WERI-Rb-1 (cell line): ENCODE measurements at regions not wholly inside any gene's neighbourhood (a gene's known extent, or its start where the extent isn't known, plus 50 kb on each side); places are given as distances from the start of the nearest gene placed in this dataset.

Experiments used
- DNase-seq: peaks from one replicate; pipeline ENCODE4 v3.0.0-alpha.2; 2020
- H3K27ac ChIP-seq: fragments of 250-450 bp; sonication (Bioruptor Pico); 2 replicates; pipeline ENCODE4 v1.5.1; 2020; ENCODE audit warnings: mild to moderate bottlenecking, moderate library complexity
- H3K27me3 ChIP-seq: fragments of 250-450 bp; sonication (Bioruptor Pico); 2 replicates; pipeline ENCODE4 v1.5.1; 2021; ENCODE audit warnings: mild to moderate bottlenecking, low read depth, moderate library complexity; ENCODE audit not compliant: insufficient read depth, severe bottlenecking
- H3K36me3 ChIP-seq: fragments of 250-450 bp; sonication (Bioruptor Pico); 2 replicates; pipeline ENCODE4 v1.5.1; 2020; ENCODE audit warnings: mild to moderate bottlenecking, moderate library complexity
- H3K4me3 ChIP-seq: 2 replicates; pipeline ENCODE4 v1.5.1; 2011; ENCODE audit warnings: low read depth, mild to moderate bottlenecking, control low read depth, low read length
- H3K9me3 ChIP-seq: fragments of 250-450 bp; sonication (Bioruptor Pico); 2 replicates; pipeline ENCODE4 v1.5.1; 2021; ENCODE audit warnings: mild to moderate bottlenecking, moderate library complexity; ENCODE audit not compliant: severe bottlenecking
- CTCF ChIP-seq: IDR thresholded peaks from 2 replicates; pipeline ENCODE4 v1.5.1; 2011; ENCODE audit warnings: low read depth, mild to moderate bottlenecking, control low read depth, inconsistent platforms, low read length

- DNase-seq, result no peak
- H3K27ac ChIP-seq, result no peak overlapping the region
- H3K27me3 ChIP-seq, result no peaks in the 10 kb centered on the region
- H3K36me3 ChIP-seq, result no peaks in the 10 kb centered on the region
- H3K4me3 ChIP-seq, result no peak overlapping the region
- no peaks in the 10 kb centered on the region for H3K9me3 ChIP-seq
- no peak for TF ChIP-seq CTCF
These were observed 123.3 kb upstream of the ERCC6L2 start for GRCh38 chr9:95752129-95752731.

GRCh38 chr9:95751520-95751790 is 124.0 kb upstream of the ERCC6L2 start:
- no peak for DNase-seq
- no peak for TF ChIP-seq CTCF
- Histone ChIP-seq H3K9me3 (no peaks in the 10 kb centered on the region), H3K27ac (no peak overlapping the region), H3K4me3 (no peak overlapping the region), H3K36me3 (no peaks in the 10 kb centered on the region), H3K27me3 (no peaks in the 10 kb centered on the region)

DNA sequence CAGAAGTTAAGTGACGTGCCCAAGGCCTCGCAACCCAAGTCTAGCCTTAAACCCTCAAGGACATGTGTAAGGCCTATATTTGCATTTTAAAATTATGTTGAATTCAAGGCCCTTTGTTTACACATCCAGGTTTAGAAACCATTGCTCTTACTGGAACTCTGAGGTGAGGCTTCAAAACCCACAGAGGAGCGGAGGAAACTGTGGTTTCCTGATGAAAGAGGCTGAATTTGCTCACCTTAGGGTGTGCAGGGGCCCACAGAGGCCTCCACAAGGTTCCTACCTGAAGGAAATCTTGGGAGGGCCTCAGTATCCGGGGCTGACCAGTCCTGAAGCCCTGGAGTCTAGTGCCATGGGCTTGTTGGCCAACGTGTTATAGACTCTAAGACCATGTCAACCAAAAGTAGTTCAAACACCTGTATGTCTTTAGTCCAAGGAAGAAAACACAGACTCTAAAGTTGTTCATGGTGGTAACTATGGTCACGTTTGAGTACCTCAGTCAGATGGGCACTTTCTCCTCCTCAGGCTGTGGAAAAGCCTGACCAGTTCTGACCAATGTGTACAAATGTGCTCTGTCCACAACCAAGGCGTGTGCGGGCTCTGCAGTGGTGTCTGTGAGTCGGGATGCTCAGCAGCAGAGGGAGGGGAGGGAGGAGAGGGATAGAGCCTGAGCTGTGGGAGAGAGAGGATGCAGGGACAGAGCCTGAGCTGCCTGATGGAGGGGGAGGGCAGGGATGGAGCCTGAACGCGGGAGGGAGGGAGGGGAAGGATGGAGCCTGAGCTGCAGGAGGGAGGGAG is 124.6 kb upstream of the ERCC6L2 start:
- Histone ChIP-seq H3K36me3 (no peaks in the 10 kb centered on the region), H3K27me3 (no peaks in the 10 kb centered on the region), H3K9me3 (no peaks in the 10 kb centered on the region), H3K4me3 (no peak overlapping the region), H3K27ac (no peak overlapping the region)
- no peak for DNase-seq
- TF ChIP-seq CTCF, result no peak

DNA sequence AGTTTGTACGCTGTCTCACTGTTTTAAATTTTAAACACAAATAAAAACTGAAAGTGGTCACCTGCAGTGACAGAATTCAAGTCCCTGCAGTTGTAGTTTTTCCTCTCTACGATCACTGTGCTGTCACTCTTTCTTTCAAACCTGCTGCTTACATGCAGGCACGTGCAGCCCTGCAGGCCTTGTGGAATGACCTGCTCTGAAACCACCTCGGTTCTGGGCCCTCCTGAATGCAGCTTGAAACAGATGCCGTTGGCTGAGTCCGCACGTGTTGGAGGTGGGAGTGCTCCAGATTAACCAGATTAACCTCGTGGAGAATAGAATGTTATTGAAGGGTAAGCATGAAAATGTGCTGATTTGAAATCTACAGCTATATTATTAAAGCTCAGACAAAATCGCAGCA is 126.0 kb upstream of the ERCC6L2 start:
- Histone ChIP-seq H3K36me3 (no peaks in the 10 kb centered on the region), H3K9me3 (no peaks in the 10 kb centered on the region), H3K4me3 (no peak overlapping the region), H3K27ac (no peak overlapping the region), H3K27me3 (no peaks in the 10 kb centered on the region)
- no peak for TF ChIP-seq CTCF
- DNase-seq, result peak; percentile 64

DNA sequence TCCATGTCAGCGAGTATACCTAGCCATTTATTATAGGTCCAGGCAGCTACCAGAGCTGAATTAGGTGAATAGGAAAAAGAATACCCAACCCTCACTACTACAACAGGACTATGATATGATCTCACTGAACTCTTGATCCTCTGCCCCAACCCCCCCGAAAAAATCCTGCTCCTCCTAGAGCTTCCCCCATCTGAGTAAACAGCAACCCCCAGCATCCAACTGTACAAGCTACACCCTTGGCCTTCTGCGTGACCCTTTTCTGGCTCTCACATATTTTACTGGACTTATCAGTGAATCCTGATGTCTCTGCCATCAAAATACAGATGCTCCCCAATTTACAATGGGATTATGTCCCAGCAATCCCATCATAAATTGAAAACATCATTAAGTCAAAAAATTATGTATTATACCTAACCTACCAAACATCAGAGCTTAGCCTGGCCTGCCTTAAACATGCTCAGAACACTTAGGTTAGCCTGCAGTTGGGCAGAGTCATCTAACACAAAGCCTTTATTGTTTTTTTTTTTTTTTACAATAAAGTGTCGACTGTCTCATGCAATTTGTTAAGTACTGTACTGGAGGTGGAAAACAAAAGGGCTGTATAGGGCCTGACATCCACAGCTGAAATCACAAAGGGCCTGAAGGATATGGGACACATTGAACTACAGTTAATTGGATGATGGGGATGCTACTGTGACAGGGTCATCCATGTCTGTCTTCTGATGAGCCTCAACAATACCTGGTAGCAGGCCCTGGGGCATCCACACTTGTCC is 128.9 kb upstream of the ERCC6L2 start:
- no peaks in the 10 kb centered on the region for H3K36me3 ChIP-seq
- no peak for DNase-seq
- H3K27ac ChIP-seq, result no peak overlapping the region
- H3K4me3 ChIP-seq, result no peak overlapping the region
- no peaks in the 10 kb centered on the region for H3K9me3 ChIP-seq
- H3K27me3 ChIP-seq, result no peaks in the 10 kb centered on the region
- no peak for TF ChIP-seq CTCF
